Endometrial microvascular endothelial cells (primary cell): ENCODE measurements at regions not wholly inside any gene's neighbourhood (a gene's known extent, or its start where the extent isn't known, plus 50 kb on each side); places are given as distances from the start of the nearest gene placed in this dataset.

ENCODE experiments used
- in situ Hi-C: cut with HindIII; loops from 2 replicates; pipeline ENCODE4 v1.10.0; 2017; ENCODE audit warnings: low sequenced_read_pairs, low pct_unique_long_range_greater_than_20kb; ENCODE audit errors: inconsistent ontology term

DNA sequence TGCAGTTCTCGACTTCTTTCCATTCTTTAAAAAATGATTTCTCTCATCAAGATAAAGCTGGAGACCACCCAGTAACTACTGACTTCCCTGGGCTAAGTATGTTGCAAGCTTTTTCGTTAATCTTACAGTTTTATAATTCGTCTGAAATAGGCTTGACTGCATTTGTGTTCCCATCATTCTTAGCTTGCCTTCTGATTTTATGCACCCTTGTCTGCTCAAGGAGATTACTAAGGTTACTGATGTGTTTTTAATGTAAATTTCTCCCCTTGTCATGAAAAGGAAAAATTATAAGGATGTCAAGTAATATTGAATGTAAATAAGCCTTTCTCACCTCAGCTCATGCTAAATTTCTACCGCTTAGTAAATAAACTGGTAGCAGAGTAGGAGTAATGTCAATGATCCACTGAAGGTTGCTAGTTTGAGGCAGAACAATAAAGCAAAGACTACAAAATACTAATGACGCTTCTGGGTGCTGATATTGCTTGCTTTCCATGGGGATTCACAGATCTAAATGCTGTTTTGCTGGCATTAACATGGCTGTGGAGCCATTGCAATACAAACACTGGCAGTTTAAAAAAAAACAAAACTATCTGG is 91.9 kb upstream of the CDH20 start:
- in situ Hi-C loops: no loop called here

DNA sequence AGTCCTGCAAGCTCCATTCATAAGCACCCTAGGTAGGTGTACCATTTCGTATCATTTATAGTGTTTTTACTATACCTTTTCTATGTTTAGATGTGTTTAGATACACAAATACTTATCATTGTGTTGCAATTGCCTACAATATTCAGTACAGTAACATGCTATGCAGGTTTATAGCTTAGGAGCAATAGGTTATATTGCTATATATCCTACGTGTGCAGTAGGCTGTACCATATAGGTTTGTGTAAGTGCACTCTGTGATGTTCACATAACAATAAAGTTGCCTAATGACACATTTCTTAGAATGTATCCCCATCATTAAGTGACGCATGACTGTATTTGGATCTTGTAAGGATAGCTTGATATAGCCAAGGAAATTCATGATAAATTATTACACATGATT is 88.6 kb upstream of the CDH20 start:
- in situ Hi-C loops: no loop called here

DNA sequence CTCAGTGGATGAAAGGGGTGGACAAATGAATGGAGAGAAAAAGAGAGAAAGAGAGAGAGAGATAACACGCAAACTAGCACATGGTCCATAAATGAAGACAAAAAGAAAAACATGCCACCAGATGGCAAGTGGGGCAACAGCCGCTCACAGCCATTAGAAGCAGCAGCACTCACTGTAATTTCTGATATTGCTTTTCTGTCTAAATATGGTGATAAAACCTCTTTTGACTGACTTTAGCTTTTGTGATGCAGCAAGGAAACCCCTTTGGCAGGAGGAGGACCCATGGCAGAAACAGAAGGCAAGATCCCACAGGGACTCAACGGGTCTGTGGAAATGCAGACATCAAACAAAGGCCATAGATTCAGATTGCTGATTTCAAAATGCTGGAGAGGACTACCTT is 88.0 kb upstream of the CDH20 start:
- in situ Hi-C loops: no loop called here

DNA sequence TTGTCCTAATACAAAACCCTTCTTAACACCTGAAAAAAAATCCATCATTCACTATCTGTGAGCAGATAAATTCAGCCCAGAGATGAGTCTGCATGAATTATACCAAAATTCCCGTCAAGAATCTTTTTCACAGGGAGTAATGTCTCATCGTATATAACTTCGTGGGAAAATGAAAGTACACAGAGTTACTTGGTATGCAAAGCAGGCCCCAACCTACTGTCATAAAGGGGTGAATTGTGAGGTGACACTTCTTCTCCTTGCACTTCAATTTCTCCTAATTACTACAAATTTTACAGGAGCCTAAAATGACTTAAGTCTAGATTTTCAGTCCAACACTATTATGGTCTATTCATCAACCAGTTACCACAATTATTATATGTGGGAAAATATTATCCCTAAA is 84.6 kb upstream of the CDH20 start:
- in situ Hi-C loops: no loop called here

DNA sequence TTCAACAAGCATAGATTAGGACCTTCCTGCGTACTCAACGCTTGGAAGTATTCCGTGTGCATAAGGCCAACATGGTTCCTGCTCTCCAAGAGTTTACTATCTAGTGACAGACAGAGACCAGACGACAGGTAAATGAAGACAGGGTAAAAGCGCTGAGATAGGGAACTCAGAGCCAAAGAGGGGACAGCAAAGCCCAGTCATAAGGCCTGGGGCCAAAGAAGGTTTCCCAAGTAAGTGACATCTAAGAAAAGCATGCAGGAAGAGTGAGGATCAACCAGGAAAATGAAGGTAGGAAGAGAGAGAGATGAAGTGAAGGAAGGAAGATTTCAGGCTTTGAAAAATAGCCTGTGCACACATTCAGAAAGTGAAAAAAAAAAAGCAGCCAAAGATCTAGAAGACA is 76.9 kb upstream of the CDH20 start:
- in situ Hi-C loops: no loop called here

DNA sequence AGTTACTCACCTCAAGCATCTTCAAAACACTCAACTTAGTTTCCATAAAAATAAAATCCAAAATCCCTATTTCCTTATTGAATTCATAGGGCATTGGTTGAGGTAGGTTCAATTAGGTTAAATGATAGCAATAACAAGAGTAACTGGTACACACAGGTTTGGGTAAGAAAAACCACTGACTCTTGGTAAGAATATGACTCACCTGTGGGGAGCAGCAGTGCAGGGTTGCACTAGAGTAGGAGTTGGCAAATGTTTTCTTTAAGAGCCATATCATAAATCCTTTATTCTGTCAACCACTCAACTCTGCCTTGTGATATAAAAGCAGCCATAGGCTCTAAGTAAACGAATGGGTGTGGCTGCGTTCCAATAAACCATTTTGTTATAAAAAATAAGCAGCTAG is 71.4 kb upstream of the CDH20 start:
- in situ Hi-C loops: no loop called here

DNA sequence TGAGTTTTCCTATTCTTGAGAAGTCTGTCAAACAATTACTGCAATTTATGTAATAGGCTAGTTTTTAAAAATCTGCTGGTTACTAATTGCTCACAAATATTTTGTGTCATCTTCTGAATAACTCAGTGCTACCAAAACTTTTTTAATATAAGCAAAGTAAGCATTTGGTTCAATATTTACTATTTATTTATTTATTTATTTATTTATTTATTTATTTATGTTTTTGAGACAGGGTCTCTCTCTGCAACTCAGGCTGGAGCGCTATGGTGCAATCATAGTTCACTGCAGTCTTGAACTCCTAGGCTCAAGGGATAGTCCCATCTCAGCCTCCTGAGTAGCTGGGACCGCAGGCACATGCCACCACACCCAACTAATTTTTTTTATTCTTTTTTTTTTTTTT is 60.4 kb upstream of the CDH20 start:
- in situ Hi-C loops: no loop called here

DNA sequence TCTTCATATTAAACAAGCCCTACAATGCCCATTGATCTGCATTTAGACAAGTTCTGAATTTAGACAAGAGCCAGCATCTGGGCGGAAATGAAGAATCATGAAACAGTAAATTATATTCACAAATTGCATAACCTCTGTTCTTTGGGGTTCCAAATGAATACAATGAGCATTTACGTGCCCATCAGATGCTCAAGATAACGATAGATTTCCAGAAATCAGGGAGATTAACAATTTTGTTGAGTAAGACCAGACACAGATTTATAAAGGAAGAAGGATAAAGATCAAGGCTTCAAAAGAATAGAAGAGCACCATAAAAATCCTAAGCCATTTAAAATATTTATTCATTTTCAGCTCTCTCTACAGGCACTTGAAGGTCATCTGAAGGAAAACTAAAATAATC is 59.7 kb upstream of the CDH20 start:
- in situ Hi-C loops: no loop called here

DNA sequence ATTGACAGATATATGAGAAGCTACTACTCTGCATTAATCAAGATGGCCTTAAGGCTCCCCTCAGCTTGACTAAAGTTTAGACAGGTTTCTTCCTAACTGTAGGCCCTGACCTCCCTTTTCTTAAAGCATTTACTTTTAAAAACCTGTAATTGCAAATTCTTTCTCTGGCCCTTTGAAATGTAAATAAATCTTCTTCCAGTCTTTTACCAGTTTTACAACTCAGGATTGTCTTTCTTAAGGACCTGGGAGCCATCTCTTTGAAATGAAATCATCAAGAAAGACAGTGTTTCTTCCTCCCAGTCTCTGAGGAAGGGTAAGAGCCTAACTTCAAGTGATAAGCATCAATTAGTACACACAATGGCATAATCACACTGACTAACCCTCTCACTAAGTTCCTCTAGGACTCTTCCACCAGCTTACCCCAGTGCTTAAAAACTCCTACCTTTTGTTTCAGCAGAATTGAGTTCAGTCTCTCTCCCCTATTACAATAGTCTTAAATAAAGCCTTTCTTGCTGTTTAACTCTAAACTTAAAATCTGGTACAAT is 58.7 kb upstream of the CDH20 start:
- in situ Hi-C loops: no loop called here

DNA sequence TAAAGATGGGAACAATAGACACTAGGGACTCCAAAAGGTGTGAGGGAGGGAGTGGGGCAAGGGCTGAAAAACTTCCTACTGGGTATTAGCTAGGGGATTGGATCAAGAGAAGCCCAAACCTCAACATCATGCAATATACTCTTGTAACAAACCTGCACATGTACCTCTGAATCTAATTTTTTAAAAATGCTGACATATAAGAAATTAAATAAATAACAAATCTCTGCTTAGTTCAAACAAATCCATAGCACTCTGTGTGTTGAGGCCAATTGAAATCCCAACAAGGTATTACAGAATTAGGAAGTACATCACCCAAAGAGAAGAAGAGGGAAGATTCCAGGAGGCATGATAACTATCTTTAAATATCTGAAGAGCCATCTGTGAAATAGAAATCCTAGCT is 55.4 kb upstream of the CDH20 start:
- in situ Hi-C loops: no loop called here

DNA sequence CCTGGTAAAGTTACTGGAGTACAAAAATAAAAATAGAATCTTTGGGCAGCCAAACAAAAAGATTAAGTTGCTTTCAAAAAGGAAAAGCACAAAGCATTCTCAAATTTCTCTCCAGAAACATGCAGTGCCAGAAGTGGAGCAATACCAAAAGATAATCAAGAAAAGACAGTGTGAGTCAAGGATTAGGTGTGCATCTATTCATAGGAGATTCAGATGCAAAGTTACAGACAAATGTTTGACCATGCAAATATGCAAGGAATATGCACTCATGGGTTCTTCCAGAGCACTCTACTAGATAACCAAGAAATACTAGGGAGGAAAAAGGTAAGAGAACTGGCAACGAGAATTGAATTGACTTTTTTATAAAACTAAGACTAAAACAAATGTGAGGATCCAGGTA is 51.8 kb upstream of the CDH20 start:
- in situ Hi-C loops: no loop called here

DNA sequence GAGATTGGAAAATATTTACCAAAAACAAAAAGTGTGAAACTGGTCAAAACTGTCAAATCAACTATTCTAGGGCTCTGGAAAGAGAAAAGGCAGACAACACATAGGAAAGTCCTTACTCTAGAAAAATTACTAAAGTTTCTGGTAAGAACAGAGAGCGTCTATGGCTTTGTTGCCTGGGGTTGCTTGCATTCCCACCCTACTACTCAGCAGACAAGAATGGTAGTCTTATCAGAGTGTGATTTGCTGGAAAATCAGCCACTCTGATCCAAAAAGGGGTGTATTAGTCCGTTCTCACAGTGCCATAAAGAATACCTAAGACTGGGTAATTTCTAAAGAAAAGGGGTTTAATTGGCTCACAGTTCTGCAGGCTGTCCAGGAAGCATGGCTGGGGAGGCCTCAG is 50.3 kb upstream of the CDH20 start:
- in situ Hi-C loops: no loop called here
